ENCODE measurements at regions not wholly inside any gene's neighbourhood (a gene's known extent, or its start where the extent isn't known, plus 50 kb on each side); places are given as distances from the start of the nearest gene placed in this dataset.

DNA sequence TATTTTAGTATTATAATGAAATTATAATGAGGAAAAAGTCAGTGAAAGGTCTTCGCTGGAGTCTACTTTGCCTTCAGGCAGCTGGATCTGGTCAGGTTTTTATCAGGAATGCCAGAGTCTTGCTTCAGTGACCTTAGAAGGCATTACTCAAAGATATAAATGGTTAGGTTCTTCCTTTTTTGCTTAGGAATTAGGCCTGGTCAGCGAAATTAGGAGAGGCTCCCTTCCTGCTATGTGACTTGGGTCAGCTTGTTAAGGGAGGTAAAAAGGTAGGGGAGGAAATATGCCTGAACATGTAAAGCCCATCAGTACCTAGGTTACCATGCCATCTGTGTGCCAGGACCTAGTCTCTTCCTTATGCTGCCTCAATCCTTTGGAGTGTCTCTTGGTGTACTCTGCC is 115.1 kb downstream of the OTOR start:
- TF ChIP-seq MYC (IDR thresholded peaks at IDR 0.05; ENCODE audit: low read depth, low read length) (no peak), POLR2A (IDR thresholded peaks at IDR 0.05; ENCODE audit: low read depth, low read length) (no peak)
- TF ChIP-seq, protein P1, sequence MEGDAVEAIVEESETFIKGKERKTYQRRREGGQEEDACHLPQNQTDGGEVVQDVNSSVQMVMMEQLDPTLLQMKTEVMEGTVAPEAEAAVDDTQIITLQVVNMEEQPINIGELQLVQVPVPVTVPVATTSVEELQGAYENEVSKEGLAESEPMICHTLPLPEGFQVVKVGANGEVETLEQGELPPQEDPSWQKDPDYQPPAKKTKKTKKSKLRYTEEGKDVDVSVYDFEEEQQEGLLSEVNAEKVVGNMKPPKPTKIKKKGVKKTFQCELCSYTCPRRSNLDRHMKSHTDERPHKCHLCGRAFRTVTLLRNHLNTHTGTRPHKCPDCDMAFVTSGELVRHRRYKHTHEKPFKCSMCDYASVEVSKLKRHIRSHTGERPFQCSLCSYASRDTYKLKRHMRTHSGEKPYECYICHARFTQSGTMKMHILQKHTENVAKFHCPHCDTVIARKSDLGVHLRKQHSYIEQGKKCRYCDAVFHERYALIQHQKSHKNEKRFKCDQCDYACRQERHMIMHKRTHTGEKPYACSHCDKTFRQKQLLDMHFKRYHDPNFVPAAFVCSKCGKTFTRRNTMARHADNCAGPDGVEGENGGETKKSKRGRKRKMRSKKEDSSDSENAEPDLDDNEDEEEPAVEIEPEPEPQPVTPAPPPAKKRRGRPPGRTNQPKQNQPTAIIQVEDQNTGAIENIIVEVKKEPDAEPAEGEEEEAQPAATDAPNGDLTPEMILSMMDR (IDR thresholded peaks at IDR 0.05; ENCODE audit: extremely low read depth in 1 of 2, insufficient read depth in 1 of 2, low read depth in 1 of 2, low read length in 2 of 2), result no peak
